GM12878 (cell line): ENCODE measurements at regions not wholly inside any gene's neighbourhood (a gene's known extent, or its start where the extent isn't known, plus 50 kb on each side); places are given as distances from the start of the nearest gene placed in this dataset.

Source experiments
- ATAC-seq: fragments of 200-7000 bp; cut with Tn5 transposase; 3 replicates; pipeline ENCODE4 v1.9.1; 2020; ENCODE audit warnings: mild to moderate bottlenecking, moderate library complexity
- BruUV-seq: library from RNA; stranded (reverse); fragments of 400-500 nt; replicated peaks from 2 replicates; lab custom pipeline; 2021; lab: Mats Ljungman, UMichigan
- CTCF ChIA-PET: fragments of 300-600 bp; sonication (Branson Sonifier 250); formaldehyde crosslinking; extraction: SDS; loops from one replicate; lab custom pipeline; 2021; ENCODE audit warnings: inconsistent platforms; lab: Yijun Ruan, JAX
- POLR2A ChIA-PET: fragments of 350-600 bp; formaldehyde crosslinking; extraction: SDS; loops from one replicate; lab custom pipeline; 2021; ENCODE audit warnings: inconsistent platforms; lab: Charles Lee
- RAD21 ChIA-PET: fragments of 300-600 bp; sonication (Branson Sonifier 250); formaldehyde crosslinking; loops from one replicate; lab custom pipeline; 2023; ENCODE audit warnings: antibody characterized with exemption; ENCODE audit not compliant: unreplicated experiment; lab: Charles Lee
- SMC1A ChIA-PET: fragments of 300-600 bp; sonication (Branson Sonifier 250); formaldehyde crosslinking; loops from one replicate; lab custom pipeline; 2023; ENCODE audit not compliant: unreplicated experiment, uncharacterized antibody; lab: Charles Lee
- DNase-seq: peaks from one replicate; pipeline ENCODE4 v3.0.0-alpha.2; 2011; ENCODE audit warnings: low read depth, low spot score
- FAIRE-seq: peaks from 3 replicates; lab custom pipeline; 2011; peaks lifted over from hg19 to GRCh38; lab: Jason Lieb, UNC
- H2AFZ ChIP-seq: 2 replicates; pipeline ENCODE4 v1.6.0; 2011; ENCODE audit warnings: low read depth, low read length, control low read depth; ENCODE audit not compliant: control insufficient read depth
- H3K27ac ChIP-seq: 2 replicates; pipeline ENCODE4 v1.5.1; 2011; ENCODE audit warnings: control low read depth; ENCODE audit not compliant: control insufficient read depth, insufficient read depth
- H3K27me3 ChIP-seq, 2 experiments: replicated peaks in 1 of 2; 2 replicates each; pipeline versions ENCODE4 v1.6.0 to v1.6.1; 2011; ENCODE audit warnings: low read length in 1 of 2; ENCODE audit not compliant: control insufficient read depth in 2 of 2, insufficient read depth in 2 of 2
- H3K36me3 ChIP-seq, 2 experiments: 2 replicates each; pipeline ENCODE4 v1.5.1; 2011; ENCODE audit warnings: low read length in 1 of 2; ENCODE audit not compliant: control insufficient read depth in 2 of 2, insufficient read depth in 2 of 2
- H3K4me1 ChIP-seq: 2 replicates; pipeline ENCODE4 v1.6.1; 2011; ENCODE audit warnings: mild to moderate bottlenecking, low read length, moderate library complexity, mixed read lengths; ENCODE audit not compliant: control insufficient read depth, insufficient read depth
- H3K4me2 ChIP-seq: 2 replicates; pipeline ENCODE4 v1.6.0; 2011; ENCODE audit warnings: control low read depth; ENCODE audit not compliant: control insufficient read depth, insufficient read depth
- H3K4me3 ChIP-seq: fragments of 200-600 bp; sonication (generic); 2 replicates; pipeline ENCODE4 v1.5.1; 2016
- H3K79me2 ChIP-seq: 2 replicates; pipeline ENCODE4 v1.6.0; 2011; ENCODE audit warnings: low read length; ENCODE audit not compliant: control insufficient read depth, insufficient read depth
- H3K9ac ChIP-seq: 2 replicates; pipeline ENCODE4 v1.8.0; 2011; ENCODE audit warnings: low read length, control low read depth, mixed read lengths; ENCODE audit not compliant: control insufficient read depth, insufficient read depth
- H3K9me3 ChIP-seq: replicated peaks from 3 replicates; pipeline ENCODE4 v1.5.1; 2011; ENCODE audit warnings: mild to moderate bottlenecking, low read length; ENCODE audit not compliant: control insufficient read depth, insufficient read depth
- H4K20me1 ChIP-seq: 2 replicates; pipeline ENCODE4 v1.6.0; 2011; ENCODE audit not compliant: control insufficient read depth, insufficient read depth
- DPF2 ChIP-seq: fragments of 450-650 bp; IDR thresholded peaks from 2 replicates; pipeline ENCODE4 v1.6.1; 2017; ENCODE audit warnings: mild to moderate bottlenecking
- E2F8 ChIP-seq: fragments of 450-650 bp; IDR thresholded peaks from 2 replicates; pipeline ENCODE4 v1.6.1; 2018; ENCODE audit warnings: mild to moderate bottlenecking, low read depth, moderate library complexity; ENCODE audit not compliant: partially characterized antibody
- EED ChIP-seq: sonication (generic); IDR thresholded peaks from 2 replicates; pipeline ENCODE4 v1.6.1; 2016; ENCODE audit warnings: antibody characterized with exemption, low read depth
- PAX5 ChIP-seq: IDR thresholded peaks from 2 replicates; pipeline ENCODE4 v1.6.1; 2011; ENCODE audit warnings: low read depth, low read length, borderline replicate concordance
- PML ChIP-seq: IDR thresholded peaks from 2 replicates; pipeline ENCODE4 v1.6.1; 2012; ENCODE audit warnings: low read length, inconsistent platforms
- RCOR1 ChIP-seq: conservative IDR thresholded peaks from 2 replicates; pipeline ENCODE4 v1.6.1; 2012; ENCODE audit warnings: low read depth, low read length, improper control_type of control experiment
- SREBF2 ChIP-seq: IDR thresholded peaks from 2 replicates; pipeline ENCODE4 v1.6.1; 2012; ENCODE audit warnings: mild to moderate bottlenecking, low read length
- SRF ChIP-seq, 2 experiments: IDR thresholded peaks; 2 replicates each; pipeline ENCODE4 v1.6.1; 2011; ENCODE audit warnings: low read depth in 2 of 2, low read length in 2 of 2, mild to moderate bottlenecking in 1 of 2, moderate library complexity in 1 of 2
- TBL1XR1 ChIP-seq: IDR thresholded peaks from 2 replicates; pipeline ENCODE4 v1.6.1; 2012; ENCODE audit warnings: low read depth, low read length, improper control_type of control experiment
- WGBS: methylation state at CpG from one replicate; pipeline ENCODE4 v1.1.6; 2016; ENCODE audit warnings: low lambda C conversion rate; ENCODE audit not compliant: insufficient replicate concordance, insufficient coverage; ENCODE audit errors: missing lambda C conversion rate; 5-methylcytosine and 5-hydroxymethylcytosine counted together
- in situ Hi-C: fragments of 300-500 bp; cut with MboI; formaldehyde crosslinking; loops from 9 replicates; pipeline ENCODE4 v1.14.3; 2018; ENCODE audit warnings: mixed read lengths
- intact Hi-C: fragments of 100-400 bp; cut with micrococcal nuclease; formaldehyde crosslinking; loops from one replicate; pipeline ENCODE4 v1.14.2; 2022; ENCODE audit not compliant: unreplicated experiment
- TF ChIP-seq, protein P1 (sequence below): fragments of 450-650 bp; formaldehyde crosslinking; IDR thresholded peaks from 2 replicates; pipeline ENCODE4 v1.4.0; 2022; ENCODE audit warnings: mild to moderate bottlenecking, moderate library complexity
- TF ChIP-seq, protein P2 (sequence below): IDR thresholded peaks from 2 replicates; pipeline ENCODE4 v1.6.1; 2012; ENCODE audit warnings: low read length, inconsistent platforms
- TF ChIP-seq, protein P3 (sequence below), 3 experiments: IDR thresholded peaks in 2 of 3; conservative IDR thresholded peaks in 1 of 3; 2 replicates each; pipeline ENCODE4 v1.5.1; 2011; ENCODE audit warnings: low read depth in 3 of 3, low read length in 3 of 3, mild to moderate bottlenecking in 3 of 3, control low read depth in 2 of 3, moderate library complexity in 2 of 3, inconsistent platforms in 1 of 3, mixed read lengths in 1 of 3; ENCODE audit not compliant: control insufficient read depth in 2 of 3, insufficient read depth in 1 of 3; ENCODE audit errors: extremely low read depth in 1 of 3

DNA sequence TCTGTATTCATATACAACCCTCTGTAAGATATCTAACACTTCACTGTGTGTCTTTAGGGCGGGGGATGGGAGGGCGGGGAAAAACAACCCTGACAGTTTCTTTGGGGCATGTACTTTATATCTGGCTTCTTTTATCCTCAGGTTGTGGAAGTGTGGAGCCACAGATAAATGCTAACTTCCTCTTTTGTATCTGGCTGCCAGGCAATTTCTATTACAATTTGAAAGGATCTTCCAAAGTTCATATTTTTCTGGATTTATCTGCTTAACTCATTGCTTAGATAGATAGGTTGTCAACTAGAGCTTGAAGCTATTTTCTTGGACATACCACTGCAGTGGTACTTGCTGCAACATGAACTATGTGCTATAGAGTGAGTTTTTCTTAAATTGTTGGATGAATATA is 393.0 kb downstream of the LMO7 start:
- no peaks in the 10 kb centered on the region for H4K20me1 ChIP-seq
- H3K9me3 ChIP-seq, result no peaks in the 10 kb centered on the region
- no peak overlapping the region for H3K9ac ChIP-seq
- no peak for FAIRE-seq
- DNase-seq, result no peak
- H3K27ac ChIP-seq, result no peak overlapping the region
- no peaks in the 10 kb centered on the region for H3K79me2 ChIP-seq
- no peak overlapping the region for H3K4me3 ChIP-seq
- no TSS peak for BruUV-seq
- SMC1A ChIA-PET, result interaction anchor here (1.7 kb wide), 1 partner anchor 11 kb away, joined by 6 read pairs; no protein-coding TSS in a partner anchor
- intact Hi-C loops, result no loop called here
- in situ Hi-C loops, result no loop called here
- CTCF ChIA-PET, result interaction anchor here (1.6 to 2.1 kb wide), 2 partner anchors 12 to 334 kb away, joined by 7 to 9 read pairs; no protein-coding TSS in a partner anchor
- no peak overlapping the region for H2AFZ ChIP-seq
- no peaks in the 10 kb centered on the region for H3K36me3 ChIP-seq
- H3K27me3 ChIP-seq, result no peaks in the 10 kb centered on the region
- POLR2A ChIA-PET, result no interaction called here
- no peaks in the 10 kb centered on the region for H3K4me1 ChIP-seq
- RAD21 ChIA-PET, result no interaction called here
- ATAC-seq, result no peak; the same call in 2 of the 3 replicates
- 0% methylated on average over 2 of the region's 2 CpGs for WGBS
- no peak overlapping the region for H3K4me2 ChIP-seq
- TF ChIP-seq E2F8 (no peak), RCOR1 (no peak), DPF2 (no peak), PML (no peak), EED (no peak), TBL1XR1 (no peak), SREBF2 (no peak), PAX5 (no peak), SRF (IDR thresholded peaks at IDR 0.05; ENCODE audit: low read depth in 2 of 2, low read length in 2 of 2) (no peak)
- TF ChIP-seq, protein P1, sequence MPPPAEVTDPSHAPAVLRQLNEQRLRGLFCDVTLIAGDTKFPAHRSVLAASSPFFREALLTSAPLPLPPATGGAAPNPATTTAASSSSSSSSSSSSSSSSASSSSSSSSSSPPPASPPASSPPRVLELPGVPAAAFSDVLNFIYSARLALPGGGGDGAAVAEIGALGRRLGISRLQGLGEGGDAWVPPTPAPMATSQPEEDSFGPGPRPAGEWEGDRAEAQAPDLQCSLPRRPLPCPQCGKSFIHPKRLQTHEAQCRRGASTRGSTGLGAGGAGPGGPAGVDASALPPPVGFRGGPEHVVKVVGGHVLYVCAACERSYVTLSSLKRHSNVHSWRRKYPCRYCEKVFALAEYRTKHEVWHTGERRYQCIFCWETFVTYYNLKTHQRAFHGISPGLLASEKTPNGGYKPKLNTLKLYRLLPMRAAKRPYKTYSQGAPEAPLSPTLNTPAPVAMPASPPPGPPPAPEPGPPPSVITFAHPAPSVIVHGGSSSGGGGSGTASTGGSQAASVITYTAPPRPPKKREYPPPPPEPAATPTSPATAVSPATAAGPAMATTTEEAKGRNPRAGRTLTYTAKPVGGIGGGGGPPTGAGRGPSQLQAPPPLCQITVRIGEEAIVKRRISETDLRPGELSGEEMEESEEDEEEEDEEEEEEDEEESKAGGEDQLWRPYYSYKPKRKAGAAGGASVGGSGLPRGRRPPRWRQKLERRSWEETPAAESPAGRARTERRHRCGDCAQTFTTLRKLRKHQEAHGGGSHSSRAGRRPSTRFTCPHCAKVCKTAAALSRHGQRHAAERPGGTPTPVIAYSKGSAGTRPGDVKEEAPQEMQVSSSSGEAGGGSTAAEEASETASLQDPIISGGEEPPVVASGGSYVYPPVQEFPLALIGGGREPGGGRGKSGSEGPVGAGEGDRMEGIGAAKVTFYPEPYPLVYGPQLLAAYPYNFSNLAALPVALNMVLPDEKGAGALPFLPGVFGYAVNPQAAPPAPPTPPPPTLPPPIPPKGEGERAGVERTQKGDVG (CRISPR knock-in tag), result no peak
- TF ChIP-seq, protein P2, sequence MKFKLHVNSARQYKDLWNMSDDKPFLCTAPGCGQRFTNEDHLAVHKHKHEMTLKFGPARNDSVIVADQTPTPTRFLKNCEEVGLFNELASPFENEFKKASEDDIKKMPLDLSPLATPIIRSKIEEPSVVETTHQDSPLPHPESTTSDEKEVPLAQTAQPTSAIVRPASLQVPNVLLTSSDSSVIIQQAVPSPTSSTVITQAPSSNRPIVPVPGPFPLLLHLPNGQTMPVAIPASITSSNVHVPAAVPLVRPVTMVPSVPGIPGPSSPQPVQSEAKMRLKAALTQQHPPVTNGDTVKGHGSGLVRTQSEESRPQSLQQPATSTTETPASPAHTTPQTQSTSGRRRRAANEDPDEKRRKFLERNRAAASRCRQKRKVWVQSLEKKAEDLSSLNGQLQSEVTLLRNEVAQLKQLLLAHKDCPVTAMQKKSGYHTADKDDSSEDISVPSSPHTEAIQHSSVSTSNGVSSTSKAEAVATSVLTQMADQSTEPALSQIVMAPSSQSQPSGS, result no peak
- TF ChIP-seq, protein P3, sequence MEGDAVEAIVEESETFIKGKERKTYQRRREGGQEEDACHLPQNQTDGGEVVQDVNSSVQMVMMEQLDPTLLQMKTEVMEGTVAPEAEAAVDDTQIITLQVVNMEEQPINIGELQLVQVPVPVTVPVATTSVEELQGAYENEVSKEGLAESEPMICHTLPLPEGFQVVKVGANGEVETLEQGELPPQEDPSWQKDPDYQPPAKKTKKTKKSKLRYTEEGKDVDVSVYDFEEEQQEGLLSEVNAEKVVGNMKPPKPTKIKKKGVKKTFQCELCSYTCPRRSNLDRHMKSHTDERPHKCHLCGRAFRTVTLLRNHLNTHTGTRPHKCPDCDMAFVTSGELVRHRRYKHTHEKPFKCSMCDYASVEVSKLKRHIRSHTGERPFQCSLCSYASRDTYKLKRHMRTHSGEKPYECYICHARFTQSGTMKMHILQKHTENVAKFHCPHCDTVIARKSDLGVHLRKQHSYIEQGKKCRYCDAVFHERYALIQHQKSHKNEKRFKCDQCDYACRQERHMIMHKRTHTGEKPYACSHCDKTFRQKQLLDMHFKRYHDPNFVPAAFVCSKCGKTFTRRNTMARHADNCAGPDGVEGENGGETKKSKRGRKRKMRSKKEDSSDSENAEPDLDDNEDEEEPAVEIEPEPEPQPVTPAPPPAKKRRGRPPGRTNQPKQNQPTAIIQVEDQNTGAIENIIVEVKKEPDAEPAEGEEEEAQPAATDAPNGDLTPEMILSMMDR (IDR thresholded peaks at IDR 0.05 in 2 of 3, conservative IDR thresholded peaks at IDR 0.05 in 1 of 3; ENCODE audit: control insufficient read depth in 2 of 3, extremely low read depth in 1 of 3, insufficient read depth in 1 of 3, low read depth in 3 of 3, low read length in 3 of 3), result no peak
